Gastroesophageal sphincter (tissue), 4 donors: ENCODE measurements at regions not wholly inside any gene's neighbourhood (a gene's known extent, or its start where the extent isn't known, plus 50 kb on each side); places are given as distances from the start of the nearest gene placed in this dataset.

ENCODE experiments used
- ATAC-seq: fragments of 150-250 bp; one replicate; pipeline ENCODE4 v1.9.1; 2016; ENCODE audit warnings: mild to moderate bottlenecking, moderate library complexity
- H3K27ac ChIP-seq, 4 donors: fragments of 200-600 bp; sonication (generic) in 3 of 4; 1 replicate in 3 of 4; 2 replicates in 1 of 4; pipeline ENCODE4 v1.5.1; 2016 to 2019
- H3K27me3 ChIP-seq: fragments of 200-600 bp; sonication (generic); one replicate; pipeline ENCODE4 v1.5.1; 2019
- H3K36me3 ChIP-seq, 2 donors: fragments of 200-600 bp; sonication (generic); one replicate each; pipeline ENCODE4 v1.5.1; 2019; ENCODE audit warnings: control low read depth in 1 of 2
- H3K4me1 ChIP-seq, 3 donors: fragments of 200-600 bp; sonication (generic); 1 replicate in 2 of 3; 2 replicates in 1 of 3; pipeline ENCODE4 v1.5.1; 2016 to 2019; ENCODE audit warnings: control low read depth in 2 of 3
- H3K4me3 ChIP-seq, 2 donors: fragments of 200-600 bp; sonication (generic); one replicate each; pipeline ENCODE4 v1.5.1; 2019; ENCODE audit warnings: mild to moderate bottlenecking in 1 of 2, moderate library complexity in 1 of 2
- H3K9me3 ChIP-seq, 3 donors: fragments of 200-600 bp; sonication (generic); one replicate each; pipeline ENCODE4 v1.5.1; 2017 to 2019; ENCODE audit warnings: control low read depth in 2 of 3
- CTCF ChIP-seq, 4 experiments: fragments of 200-600 bp in 2 of 4; fragments of 450-650 bp in 2 of 4; sonication (generic) in 1 of 4; IDR thresholded peaks; one replicate each; pipeline ENCODE4 v1.5.1; 2017 to 2019; ENCODE audit warnings: antibody characterized with exemption in 4 of 4, mild to moderate bottlenecking in 2 of 4, moderate library complexity in 2 of 4
- EP300 ChIP-seq: sonication (generic); formaldehyde crosslinking; IDR thresholded peaks from one replicate; pipeline ENCODE4 v1.6.1; 2017; ENCODE audit warnings: antibody characterized with exemption, mild to moderate bottlenecking
- POLR2A ChIP-seq, 2 donors: fragments of 450-650 bp; IDR thresholded peaks; one replicate each; pipeline ENCODE4 v1.6.1; 2017; ENCODE audit warnings: antibody characterized with exemption in 2 of 2, mild to moderate bottlenecking in 2 of 2, moderate library complexity in 1 of 2
- POLR2AphosphoS5 ChIP-seq: sonication (generic); formaldehyde crosslinking; IDR thresholded peaks from one replicate; pipeline ENCODE4 v1.6.1; 2017; ENCODE audit warnings: antibody characterized with exemption
- WGBS, 2 donors: methylation state at CpG; one replicate each; pipeline ENCODE4 v1.1.5; 2018; ENCODE audit warnings: low coverage in 1 of 2; 5-methylcytosine and 5-hydroxymethylcytosine counted together

- 80% methylated on average over 1 of the region's 1 CpG; no CpG with 5 or more reads in 1 of the 2 donors for WGBS, 2 donors
- Histone ChIP-seq H3K36me3 (no peaks in the 10 kb centered on the region), H3K9me3 (peaks cover 0 to 31% (median 0%) of the 10 kb centered on the region in 3 donors), H3K4me3 (no peak overlapping the region), H3K27me3 (no peaks in the 10 kb centered on the region), H3K27ac (no peak overlapping the region), H3K4me1 (peaks cover 0 to 13% (median 0%) of the 10 kb centered on the region in 3 donors)
- TF ChIP-seq CTCF (IDR thresholded peaks at IDR 0.05) (no peak), POLR2AphosphoS5 (no peak), EP300 (no peak), POLR2A (IDR thresholded peaks at IDR 0.05) (no peak)
- no peak for ATAC-seq
Measured at GRCh38 chr6:80938131-80938530, 814.4 kb downstream of the TENT5A start.

GRCh38 chr6:80932359-80932758 lies 820.1 kb downstream of the TENT5A start:
- Histone ChIP-seq H3K27ac (no peak overlapping the region), H3K27me3 (no peaks in the 10 kb centered on the region), H3K36me3 (no peaks in the 10 kb centered on the region), H3K9me3 (peaks cover 0 to 28% (median 0%) of the 10 kb centered on the region in 3 donors), H3K4me3 (no peak overlapping the region), H3K4me1 (no peaks in the 10 kb centered on the region)
- ATAC-seq: no peak
- TF ChIP-seq POLR2AphosphoS5: no peak
- no peak for TF ChIP-seq CTCF (IDR thresholded peaks at IDR 0.05)
- TF ChIP-seq EP300: no peak
- TF ChIP-seq POLR2A (IDR thresholded peaks at IDR 0.05): no peak

- TF ChIP-seq POLR2AphosphoS5 (no peak), CTCF (IDR thresholded peaks at IDR 0.05) (no peak), EP300 (no peak), POLR2A (IDR thresholded peaks at IDR 0.05) (no peak)
- no peak for ATAC-seq
- H3K36me3 ChIP-seq: no peaks in the 10 kb centered on the region
- H3K9me3 ChIP-seq: peaks cover 0 to 10% (median 0%) of the 10 kb centered on the region in 3 donors
- H3K4me1 ChIP-seq: no peaks in the 10 kb centered on the region
- H3K27ac ChIP-seq: no peak overlapping the region
- no peaks in the 10 kb centered on the region for H3K27me3 ChIP-seq
- H3K4me3 ChIP-seq: no peak overlapping the region
Measured at GRCh38 chr6:80930376-80930775, 822.1 kb downstream of the TENT5A start.

- WGBS, 2 donors: 56 to 70% methylated on average over 2 of the region's 2 CpGs
- H3K9me3 ChIP-seq: no peaks in the 10 kb centered on the region
Measured at GRCh38 chr6:80923816-80924215, 817.3 kb downstream of the BCKDHB start.

More at GRCh38 chr6:80923816-80924215, 817.3 kb downstream of the BCKDHB start:
- Histone ChIP-seq H3K27me3 (no peaks in the 10 kb centered on the region), H3K4me3 (no peak overlapping the region), H3K27ac (no peak overlapping the region), H3K4me1 (no peaks in the 10 kb centered on the region), H3K36me3 (no peaks in the 10 kb centered on the region)
- ATAC-seq: no peak
- TF ChIP-seq POLR2A (IDR thresholded peaks at IDR 0.05) (no peak), CTCF (IDR thresholded peaks at IDR 0.05) (no peak)
